ENCODE measurements at regions not wholly inside any gene's neighbourhood (a gene's known extent, or its start where the extent isn't known, plus 50 kb on each side); places are given as distances from the start of the nearest gene placed in this dataset.

DNA sequence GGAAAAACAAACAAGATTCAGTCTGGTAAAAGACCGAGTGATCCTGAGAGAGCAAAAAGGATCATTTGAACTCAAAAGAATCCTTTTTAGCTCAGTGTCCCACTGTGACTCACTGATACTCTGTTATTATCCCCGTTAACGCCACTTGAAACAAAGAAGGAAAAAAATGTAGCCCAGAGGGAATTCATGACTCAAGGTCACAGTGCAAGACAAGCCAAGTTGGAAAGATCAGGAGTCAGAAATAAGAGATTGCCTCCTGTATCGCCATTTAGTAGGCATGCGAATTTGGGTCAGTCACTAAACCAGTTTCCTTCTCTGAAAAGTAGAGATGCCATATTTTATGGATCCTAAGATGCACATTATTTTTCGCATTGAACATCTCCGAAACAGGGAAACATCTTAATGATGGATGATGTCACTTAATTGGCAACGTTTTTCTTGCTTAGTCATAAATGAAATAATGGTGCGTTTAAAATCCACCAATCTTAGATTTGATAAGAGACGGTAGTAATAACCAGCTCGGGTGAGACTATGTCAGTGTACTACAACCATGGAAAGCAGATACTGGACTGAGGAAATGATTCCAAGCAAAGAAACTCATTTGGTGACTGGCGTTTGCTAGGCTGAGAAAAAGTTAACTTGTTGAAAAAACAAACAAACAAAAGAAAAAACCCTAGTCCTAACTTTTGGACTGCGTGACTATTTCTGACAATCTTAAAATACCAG is 502.0 kb upstream of the CELF2 start:
- TF ChIP-seq ARNTL (CRISPR knock-in tag; IDR thresholded peaks at IDR 0.05; ENCODE audit: borderline replicate concordance, low read depth) (no peak), ZNF70 (CRISPR knock-in tag; IDR thresholded peaks at IDR 0.05) (no peak), ZNF565 (CRISPR knock-in tag; conservative IDR thresholded peaks at IDR 0.05; ENCODE audit: low read depth) (no peak), ISL1 (CRISPR knock-in tag; IDR thresholded peaks at IDR 0.05) (no peak), TOX (CRISPR knock-in tag; IDR thresholded peaks at IDR 0.05; ENCODE audit: borderline replicate concordance) (no peak), TCF4 (CRISPR knock-in tag; IDR thresholded peaks at IDR 0.05; ENCODE audit: borderline replicate concordance) (no peak), CSDC2 (CRISPR knock-in tag; IDR thresholded peaks at IDR 0.05) (no peak), ZNF8 (CRISPR knock-in tag; IDR thresholded peaks at IDR 0.05) (no peak), ZFP3 (CRISPR knock-in tag; IDR thresholded peaks at IDR 0.05) (no peak), RARB (CRISPR knock-in tag; IDR thresholded peaks at IDR 0.05) (no peak), CREB5 (CRISPR knock-in tag; IDR thresholded peaks at IDR 0.05; ENCODE audit: low read depth) (no peak), ESRRG (CRISPR knock-in tag; IDR thresholded peaks at IDR 0.05) (no peak)
- TF ChIP-seq, protein P1, sequence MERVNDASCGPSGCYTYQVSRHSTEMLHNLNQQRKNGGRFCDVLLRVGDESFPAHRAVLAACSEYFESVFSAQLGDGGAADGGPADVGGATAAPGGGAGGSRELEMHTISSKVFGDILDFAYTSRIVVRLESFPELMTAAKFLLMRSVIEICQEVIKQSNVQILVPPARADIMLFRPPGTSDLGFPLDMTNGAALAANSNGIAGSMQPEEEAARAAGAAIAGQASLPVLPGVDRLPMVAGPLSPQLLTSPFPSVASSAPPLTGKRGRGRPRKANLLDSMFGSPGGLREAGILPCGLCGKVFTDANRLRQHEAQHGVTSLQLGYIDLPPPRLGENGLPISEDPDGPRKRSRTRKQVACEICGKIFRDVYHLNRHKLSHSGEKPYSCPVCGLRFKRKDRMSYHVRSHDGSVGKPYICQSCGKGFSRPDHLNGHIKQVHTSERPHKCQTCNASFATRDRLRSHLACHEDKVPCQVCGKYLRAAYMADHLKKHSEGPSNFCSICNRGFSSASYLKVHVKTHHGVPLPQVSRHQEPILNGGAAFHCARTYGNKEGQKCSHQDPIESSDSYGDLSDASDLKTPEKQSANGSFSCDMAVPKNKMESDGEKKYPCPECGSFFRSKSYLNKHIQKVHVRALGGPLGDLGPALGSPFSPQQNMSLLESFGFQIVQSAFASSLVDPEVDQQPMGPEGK (CRISPR knock-in tag; IDR thresholded peaks at IDR 0.05; ENCODE audit: borderline replicate concordance): no peak
- TF ChIP-seq, protein P2, sequence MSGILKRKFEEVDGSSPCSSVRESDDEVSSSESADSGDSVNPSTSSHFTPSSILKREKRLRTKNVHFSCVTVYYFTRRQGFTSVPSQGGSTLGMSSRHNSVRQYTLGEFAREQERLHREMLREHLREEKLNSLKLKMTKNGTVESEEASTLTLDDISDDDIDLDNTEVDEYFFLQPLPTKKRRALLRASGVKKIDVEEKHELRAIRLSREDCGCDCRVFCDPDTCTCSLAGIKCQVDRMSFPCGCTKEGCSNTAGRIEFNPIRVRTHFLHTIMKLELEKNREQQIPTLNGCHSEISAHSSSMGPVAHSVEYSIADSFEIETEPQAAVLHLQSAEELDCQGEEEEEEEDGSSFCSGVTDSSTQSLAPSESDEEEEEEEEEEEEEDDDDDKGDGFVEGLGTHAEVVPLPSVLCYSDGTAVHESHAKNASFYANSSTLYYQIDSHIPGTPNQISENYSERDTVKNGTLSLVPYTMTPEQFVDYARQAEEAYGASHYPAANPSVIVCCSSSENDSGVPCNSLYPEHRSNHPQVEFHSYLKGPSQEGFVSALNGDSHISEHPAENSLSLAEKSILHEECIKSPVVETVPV (CRISPR knock-in tag; IDR thresholded peaks at IDR 0.05): no peak
- no peak for ATAC-seq

GRCh38 chr10:10516346-10517130 is 501.1 kb upstream of the CELF2 start:
- no peak for TF ChIP-seq ZNF8 (CRISPR knock-in tag; IDR thresholded peaks at IDR 0.05)
- no peak for TF ChIP-seq PPARA (CRISPR knock-in tag; IDR thresholded peaks at IDR 0.05; ENCODE audit: borderline replicate concordance)
- TF ChIP-seq, protein P3, sequence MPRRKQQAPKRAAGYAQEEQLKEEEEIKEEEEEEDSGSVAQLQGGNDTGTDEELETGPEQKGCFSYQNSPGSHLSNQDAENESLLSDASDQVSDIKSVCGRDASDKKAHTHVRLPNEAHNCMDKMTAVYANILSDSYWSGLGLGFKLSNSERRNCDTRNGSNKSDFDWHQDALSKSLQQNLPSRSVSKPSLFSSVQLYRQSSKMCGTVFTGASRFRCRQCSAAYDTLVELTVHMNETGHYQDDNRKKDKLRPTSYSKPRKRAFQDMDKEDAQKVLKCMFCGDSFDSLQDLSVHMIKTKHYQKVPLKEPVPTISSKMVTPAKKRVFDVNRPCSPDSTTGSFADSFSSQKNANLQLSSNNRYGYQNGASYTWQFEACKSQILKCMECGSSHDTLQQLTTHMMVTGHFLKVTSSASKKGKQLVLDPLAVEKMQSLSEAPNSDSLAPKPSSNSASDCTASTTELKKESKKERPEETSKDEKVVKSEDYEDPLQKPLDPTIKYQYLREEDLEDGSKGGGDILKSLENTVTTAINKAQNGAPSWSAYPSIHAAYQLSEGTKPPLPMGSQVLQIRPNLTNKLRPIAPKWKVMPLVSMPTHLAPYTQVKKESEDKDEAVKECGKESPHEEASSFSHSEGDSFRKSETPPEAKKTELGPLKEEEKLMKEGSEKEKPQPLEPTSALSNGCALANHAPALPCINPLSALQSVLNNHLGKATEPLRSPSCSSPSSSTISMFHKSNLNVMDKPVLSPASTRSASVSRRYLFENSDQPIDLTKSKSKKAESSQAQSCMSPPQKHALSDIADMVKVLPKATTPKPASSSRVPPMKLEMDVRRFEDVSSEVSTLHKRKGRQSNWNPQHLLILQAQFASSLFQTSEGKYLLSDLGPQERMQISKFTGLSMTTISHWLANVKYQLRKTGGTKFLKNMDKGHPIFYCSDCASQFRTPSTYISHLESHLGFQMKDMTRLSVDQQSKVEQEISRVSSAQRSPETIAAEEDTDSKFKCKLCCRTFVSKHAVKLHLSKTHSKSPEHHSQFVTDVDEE (CRISPR knock-in tag; IDR thresholded peaks at IDR 0.05): no peak
- TF ChIP-seq ESRRG (CRISPR knock-in tag; IDR thresholded peaks at IDR 0.05): no peak
- TF ChIP-seq GLIS3 (CRISPR knock-in tag; IDR thresholded peaks at IDR 0.05): no peak
- TF ChIP-seq TCF4 (CRISPR knock-in tag; IDR thresholded peaks at IDR 0.05; ENCODE audit: borderline replicate concordance): no peak
- TF ChIP-seq ZC3H10 (CRISPR knock-in tag; IDR thresholded peaks at IDR 0.05): no peak
- no peak for TF ChIP-seq ISL1 (CRISPR knock-in tag; IDR thresholded peaks at IDR 0.05)
- TF ChIP-seq BACH2 (CRISPR knock-in tag; IDR thresholded peaks at IDR 0.05; ENCODE audit: borderline replicate concordance): no peak
- TF ChIP-seq TOX (CRISPR knock-in tag; IDR thresholded peaks at IDR 0.05; ENCODE audit: borderline replicate concordance): no peak
- no peak for TF ChIP-seq POU6F1 (CRISPR knock-in tag; IDR thresholded peaks at IDR 0.05; ENCODE audit: borderline replicate concordance, low read depth)
- TF ChIP-seq ZFP3 (CRISPR knock-in tag; IDR thresholded peaks at IDR 0.05): no peak
- TF ChIP-seq ZNF565 (CRISPR knock-in tag; conservative IDR thresholded peaks at IDR 0.05; ENCODE audit: low read depth): no peak
- TF ChIP-seq RARB (CRISPR knock-in tag; IDR thresholded peaks at IDR 0.05): no peak
- no peak for TF ChIP-seq CREB5 (CRISPR knock-in tag; IDR thresholded peaks at IDR 0.05; ENCODE audit: low read depth)
- TF ChIP-seq ZFP30 (CRISPR knock-in tag; IDR thresholded peaks at IDR 0.05): no peak
- no peak for ATAC-seq
